ENCODE measurements at regions not wholly inside any gene's neighbourhood (a gene's known extent, or its start where the extent isn't known, plus 50 kb on each side); places are given as distances from the start of the nearest gene placed in this dataset.

DNA sequence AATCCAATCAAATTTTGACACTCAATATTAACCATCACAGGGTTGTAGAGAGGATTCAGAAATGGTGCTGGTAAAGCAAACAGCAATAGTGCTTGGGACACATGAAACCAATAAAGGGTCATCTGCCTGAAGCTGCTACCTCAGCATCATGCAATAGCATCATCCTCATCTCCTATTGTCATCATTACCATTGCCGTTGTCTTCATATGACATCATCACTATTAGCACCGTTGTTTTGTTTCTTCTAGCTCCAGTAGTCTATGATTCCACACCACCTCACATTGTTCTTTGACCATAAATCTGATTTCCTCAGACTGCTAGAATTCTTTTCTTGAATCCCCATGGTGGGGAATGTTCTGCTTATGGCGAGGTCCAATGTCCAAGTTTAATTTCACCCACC, 52.8 kb upstream of the GRK3 start:
- TF ChIP-seq, protein P1, sequence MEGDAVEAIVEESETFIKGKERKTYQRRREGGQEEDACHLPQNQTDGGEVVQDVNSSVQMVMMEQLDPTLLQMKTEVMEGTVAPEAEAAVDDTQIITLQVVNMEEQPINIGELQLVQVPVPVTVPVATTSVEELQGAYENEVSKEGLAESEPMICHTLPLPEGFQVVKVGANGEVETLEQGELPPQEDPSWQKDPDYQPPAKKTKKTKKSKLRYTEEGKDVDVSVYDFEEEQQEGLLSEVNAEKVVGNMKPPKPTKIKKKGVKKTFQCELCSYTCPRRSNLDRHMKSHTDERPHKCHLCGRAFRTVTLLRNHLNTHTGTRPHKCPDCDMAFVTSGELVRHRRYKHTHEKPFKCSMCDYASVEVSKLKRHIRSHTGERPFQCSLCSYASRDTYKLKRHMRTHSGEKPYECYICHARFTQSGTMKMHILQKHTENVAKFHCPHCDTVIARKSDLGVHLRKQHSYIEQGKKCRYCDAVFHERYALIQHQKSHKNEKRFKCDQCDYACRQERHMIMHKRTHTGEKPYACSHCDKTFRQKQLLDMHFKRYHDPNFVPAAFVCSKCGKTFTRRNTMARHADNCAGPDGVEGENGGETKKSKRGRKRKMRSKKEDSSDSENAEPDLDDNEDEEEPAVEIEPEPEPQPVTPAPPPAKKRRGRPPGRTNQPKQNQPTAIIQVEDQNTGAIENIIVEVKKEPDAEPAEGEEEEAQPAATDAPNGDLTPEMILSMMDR (IDR thresholded peaks at IDR 0.05; ENCODE audit: low read depth, low read length, missing input control), result no peak
- no peak for TF ChIP-seq RAD21 (IDR thresholded peaks at IDR 0.05)
- TF ChIP-seq GABPA (IDR thresholded peaks at IDR 0.05 in 1 of 2, conservative IDR thresholded peaks at IDR 0.05 in 1 of 2), result no peak
- no peak for TF ChIP-seq REST (IDR thresholded peaks at IDR 0.05)
- no peak for TF ChIP-seq EGR1 (IDR thresholded peaks at IDR 0.05; ENCODE audit: low read depth in 2 of 2)
- TF ChIP-seq HNF4G (IDR thresholded peaks at IDR 0.05), result no peak
- TF ChIP-seq RXRA (IDR thresholded peaks at IDR 0.05), result no peak
- no peak for TF ChIP-seq ATF3 (IDR thresholded peaks at IDR 0.05)
- no peak for TF ChIP-seq MAX (IDR thresholded peaks at IDR 0.05)
- TF ChIP-seq JUND (IDR thresholded peaks at IDR 0.05), result no peak
- no peak for TF ChIP-seq FOXA1 (IDR thresholded peaks at IDR 0.05)
- no peak for TF ChIP-seq YY1 (IDR thresholded peaks at IDR 0.05)
- TF ChIP-seq FOXA2 (IDR thresholded peaks at IDR 0.05), result no peak
- TF ChIP-seq, protein P2, sequence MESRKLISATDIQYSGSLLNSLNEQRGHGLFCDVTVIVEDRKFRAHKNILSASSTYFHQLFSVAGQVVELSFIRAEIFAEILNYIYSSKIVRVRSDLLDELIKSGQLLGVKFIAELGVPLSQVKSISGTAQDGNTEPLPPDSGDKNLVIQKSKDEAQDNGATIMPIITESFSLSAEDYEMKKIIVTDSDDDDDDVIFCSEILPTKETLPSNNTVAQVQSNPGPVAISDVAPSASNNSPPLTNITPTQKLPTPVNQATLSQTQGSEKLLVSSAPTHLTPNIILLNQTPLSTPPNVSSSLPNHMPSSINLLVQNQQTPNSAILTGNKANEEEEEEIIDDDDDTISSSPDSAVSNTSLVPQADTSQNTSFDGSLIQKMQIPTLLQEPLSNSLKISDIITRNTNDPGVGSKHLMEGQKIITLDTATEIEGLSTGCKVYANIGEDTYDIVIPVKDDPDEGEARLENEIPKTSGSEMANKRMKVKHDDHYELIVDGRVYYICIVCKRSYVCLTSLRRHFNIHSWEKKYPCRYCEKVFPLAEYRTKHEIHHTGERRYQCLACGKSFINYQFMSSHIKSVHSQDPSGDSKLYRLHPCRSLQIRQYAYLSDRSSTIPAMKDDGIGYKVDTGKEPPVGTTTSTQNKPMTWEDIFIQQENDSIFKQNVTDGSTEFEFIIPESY (IDR thresholded peaks at IDR 0.05), result no peak
